T1000 (cell line): ENCODE measurements at regions not wholly inside any gene's neighbourhood (a gene's known extent, or its start where the extent isn't known, plus 50 kb on each side); places are given as distances from the start of the nearest gene placed in this dataset.

Experiments
- DNase-seq: peaks from one replicate; lab custom pipeline; 2025; ENCODE audit warnings: mixed read lengths; lab: John Stamatoyannopoulos, UW

DNA sequence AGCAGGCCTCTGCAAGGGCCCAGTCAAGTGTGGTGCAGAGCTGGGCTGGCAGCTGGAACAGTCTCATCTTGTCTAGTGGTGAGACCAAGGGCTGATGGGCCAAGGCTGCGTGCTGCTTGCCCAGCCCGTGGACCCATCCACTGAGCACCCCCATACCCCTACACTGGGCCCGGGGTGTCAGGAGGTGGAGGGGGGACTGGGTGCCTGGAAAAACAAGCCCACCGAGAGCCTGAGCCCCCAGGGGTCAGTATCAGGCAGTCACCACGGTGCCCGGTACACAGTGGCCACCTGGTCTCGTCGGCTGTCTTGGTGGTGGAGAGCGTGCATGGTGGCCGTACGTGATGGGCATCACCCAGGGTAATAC lies 238.3 kb downstream of the SEC14L1 start:
- DNase-seq = no peak

DNA sequence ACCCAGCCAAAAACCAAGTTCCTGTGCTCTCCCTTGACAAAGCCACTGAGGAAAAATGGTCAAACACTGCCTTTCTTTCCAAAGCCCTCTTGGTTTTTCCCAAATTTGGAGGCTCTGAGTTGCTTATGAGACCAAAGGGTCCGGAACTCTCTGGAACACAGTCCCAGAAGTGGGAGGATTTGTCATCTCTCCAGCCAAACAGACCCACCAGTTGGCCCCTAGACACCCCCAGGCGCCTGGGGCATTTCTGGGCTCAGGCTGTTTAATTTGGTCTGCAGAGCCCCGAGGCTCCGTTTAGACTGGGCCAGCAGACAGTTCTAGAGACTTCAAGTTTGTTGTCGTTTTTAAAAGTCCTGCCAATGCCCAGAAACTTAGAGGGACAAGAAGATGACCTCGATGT lies 239.1 kb downstream of the SEC14L1 start:
- no peak for DNase-seq

DNA sequence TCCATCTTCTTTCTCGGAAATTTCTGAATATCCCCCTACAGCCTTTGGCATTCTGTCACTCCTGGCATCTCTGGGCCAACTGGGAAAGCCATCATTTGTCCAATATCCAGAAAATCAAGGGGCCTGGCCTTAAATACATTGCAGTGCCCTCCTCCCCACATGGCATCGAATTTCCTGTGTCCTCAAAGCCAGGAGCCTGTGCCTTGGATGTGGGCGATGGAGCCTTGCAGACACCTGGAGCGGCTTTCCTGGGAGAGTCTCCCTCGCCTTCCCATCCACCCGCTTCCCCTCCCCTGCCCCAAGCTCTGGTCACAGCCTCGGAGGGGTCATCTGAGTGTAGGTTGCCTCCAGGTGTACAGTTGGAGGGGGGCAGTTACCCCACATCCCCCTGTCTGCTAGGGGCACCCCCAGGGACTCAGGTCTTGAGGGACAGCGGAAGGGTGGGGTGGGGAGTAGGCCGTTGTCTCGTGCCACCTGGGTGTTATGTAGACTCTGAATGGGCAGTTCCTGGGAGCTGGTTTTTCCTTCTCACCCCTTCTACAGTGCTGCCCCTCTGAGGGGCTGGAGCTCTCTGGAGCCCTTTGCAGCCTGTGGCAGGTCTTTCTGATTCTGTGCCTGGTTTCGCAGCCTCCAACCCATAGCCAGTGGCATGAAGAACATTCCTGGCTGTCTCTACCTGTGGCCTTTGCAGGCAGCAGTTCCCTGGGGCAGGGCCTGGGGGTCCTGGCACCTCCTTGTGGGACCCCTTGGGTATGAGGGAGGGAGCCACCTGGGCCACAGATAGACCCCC lies 239.8 kb downstream of the SEC14L1 start:
- no peak for DNase-seq

DNA sequence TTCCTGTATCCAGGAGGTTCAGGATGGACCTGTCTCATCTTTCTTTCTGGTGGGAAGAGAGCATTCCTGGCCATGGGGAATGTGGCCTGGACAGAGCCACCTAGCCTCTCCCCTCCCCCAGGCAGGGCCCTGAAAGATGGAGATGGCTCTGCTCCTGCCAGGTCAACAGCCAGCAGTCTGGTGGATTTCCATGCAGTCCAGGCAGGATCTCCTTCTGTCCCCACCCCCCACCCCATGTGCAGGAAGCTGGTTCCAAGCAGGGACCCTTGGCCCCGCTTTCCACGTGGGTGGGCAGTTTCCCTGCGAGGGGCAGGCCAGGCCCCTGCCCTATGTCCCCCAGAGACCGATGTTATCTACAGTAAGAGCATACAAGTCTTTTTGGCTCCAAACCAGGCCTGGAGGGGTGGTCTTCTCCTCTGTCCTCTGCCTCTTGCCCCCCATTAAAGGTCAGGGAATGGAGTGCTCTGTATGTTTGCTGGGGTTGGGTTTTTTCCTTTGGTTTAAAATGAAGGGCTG lies 240.5 kb downstream of the SEC14L1 start:
- no peak for DNase-seq

DNA sequence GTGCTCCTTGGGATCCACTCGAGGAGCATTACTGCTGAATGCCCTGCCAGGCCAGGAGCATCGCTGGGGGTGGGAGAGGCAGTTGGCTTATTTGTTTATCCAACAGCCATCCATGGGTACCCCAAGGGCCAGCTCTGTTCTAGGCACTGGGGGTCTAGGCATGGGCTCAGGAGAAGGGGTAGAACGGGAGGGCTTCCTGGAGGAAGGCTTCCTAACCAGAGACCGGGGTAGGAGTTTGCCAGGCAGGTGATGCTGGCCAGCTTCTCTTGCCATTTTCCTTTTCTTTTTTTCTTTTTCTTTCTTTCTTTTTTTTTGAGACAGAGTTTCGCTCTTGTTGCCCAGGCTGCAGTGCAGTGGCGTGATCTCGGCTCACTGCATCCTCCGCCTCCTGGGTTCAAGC lies 241.0 kb downstream of the SEC14L1 start:
- DNase-seq = no peak

DNA sequence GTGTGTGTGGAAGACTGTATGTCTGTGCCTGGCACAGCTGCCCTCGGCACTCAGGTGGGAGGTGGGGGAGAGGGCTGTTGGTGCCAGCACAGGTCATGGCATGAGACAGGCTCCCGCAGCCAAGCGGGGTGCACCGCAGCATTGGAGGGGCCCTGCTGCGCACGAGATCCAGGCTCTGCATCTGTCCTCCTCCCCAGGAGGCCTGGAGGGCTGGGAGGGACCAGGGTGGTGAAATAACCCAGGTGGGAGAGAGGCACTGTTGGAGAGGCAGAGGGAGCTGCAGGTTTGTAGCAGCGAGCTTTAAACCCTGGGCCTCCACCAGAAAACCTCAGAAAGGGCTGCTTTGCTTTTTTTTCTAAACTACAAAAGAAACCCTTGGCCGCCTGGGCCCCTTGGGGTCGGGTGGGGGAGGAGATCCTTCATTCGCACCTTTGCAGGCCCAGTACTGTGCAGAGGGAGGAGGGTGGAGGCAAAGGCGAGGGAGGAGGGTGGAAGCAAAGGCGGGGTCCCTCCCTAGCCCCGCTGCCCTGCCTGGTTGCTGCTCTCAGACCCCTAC lies 241.7 kb downstream of the SEC14L1 start:
- DNase-seq = no peak

DNA sequence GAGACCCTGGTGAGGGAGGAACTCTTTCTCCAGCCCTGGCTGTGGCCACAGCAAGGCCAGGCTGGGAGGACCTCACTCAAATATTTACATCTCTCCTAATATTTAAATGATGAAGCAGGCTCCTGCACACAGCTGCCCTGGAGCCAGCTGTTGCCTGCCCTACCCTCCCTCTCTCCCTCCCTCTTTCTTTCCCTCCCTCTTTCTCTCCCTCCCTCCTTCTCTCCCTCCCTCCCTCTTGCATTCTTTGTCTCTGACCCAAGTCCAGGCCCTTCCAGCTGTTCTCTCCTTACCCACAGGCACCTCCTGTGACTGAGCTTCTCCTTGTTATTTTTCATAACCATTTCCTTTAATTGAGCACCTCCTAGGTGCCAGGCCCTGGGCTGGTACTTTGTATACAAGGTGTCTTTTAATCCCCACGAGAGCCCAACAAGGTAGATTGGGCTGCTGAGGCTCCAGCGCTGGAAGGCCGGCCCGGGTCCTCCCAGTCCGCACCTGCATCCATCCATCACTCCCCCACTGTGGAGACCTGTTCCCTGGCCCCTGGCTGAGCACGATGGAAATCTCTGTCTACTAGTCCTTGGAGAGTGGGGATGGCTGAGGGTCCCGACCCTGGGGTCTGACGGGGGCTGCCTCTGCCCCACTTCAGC lies 242.3 kb downstream of the SEC14L1 start:
- DNase-seq = no peak

DNA sequence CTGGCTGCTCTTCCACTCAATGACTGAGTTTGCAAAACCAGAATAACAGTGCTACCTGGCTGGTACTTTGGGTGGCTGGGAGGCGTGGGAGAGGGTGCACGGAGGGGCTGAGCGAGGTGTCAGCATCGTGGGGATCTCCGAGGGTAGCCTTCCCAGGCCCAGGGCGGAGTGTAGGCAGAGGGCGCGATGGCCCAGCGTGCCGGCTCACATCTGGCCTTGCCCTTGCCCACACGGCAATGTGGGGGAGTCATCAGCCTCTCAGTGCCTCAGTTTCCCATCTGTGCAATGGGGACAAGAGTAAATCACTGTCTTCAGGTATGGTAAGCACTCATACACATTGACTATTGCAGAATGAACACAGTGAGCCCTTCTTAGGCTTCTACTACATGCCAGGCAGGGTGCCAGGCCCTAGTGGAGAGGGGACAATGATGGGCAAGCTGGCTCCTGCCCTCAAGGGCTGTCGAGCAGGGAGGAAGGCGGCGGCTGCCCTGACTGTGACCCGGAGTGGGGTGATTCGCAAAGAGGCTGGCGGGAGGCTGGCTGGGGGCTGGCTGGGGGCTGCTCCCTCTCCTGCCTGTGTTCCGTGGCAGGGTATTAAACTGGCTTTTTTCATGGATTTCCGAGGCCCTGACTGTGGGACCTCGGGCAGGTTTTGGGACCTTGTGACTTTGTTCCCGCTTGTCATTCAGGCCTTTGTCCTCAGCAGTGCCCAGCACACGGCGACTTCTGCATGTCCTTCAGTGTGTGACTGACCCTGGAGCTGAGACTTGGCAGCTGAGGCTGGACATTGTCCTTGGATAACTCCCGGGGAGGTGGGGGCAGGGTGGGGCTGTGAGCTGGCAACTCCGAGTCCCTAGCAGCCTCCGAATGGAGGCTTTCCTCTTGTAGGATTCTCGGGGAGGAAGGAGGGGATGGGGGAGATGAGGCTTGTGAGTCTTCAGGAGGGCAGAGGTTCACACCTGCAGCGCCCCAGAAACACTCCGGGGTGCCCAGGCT lies 243.1 kb downstream of the SEC14L1 start:
- no peak for DNase-seq

DNA sequence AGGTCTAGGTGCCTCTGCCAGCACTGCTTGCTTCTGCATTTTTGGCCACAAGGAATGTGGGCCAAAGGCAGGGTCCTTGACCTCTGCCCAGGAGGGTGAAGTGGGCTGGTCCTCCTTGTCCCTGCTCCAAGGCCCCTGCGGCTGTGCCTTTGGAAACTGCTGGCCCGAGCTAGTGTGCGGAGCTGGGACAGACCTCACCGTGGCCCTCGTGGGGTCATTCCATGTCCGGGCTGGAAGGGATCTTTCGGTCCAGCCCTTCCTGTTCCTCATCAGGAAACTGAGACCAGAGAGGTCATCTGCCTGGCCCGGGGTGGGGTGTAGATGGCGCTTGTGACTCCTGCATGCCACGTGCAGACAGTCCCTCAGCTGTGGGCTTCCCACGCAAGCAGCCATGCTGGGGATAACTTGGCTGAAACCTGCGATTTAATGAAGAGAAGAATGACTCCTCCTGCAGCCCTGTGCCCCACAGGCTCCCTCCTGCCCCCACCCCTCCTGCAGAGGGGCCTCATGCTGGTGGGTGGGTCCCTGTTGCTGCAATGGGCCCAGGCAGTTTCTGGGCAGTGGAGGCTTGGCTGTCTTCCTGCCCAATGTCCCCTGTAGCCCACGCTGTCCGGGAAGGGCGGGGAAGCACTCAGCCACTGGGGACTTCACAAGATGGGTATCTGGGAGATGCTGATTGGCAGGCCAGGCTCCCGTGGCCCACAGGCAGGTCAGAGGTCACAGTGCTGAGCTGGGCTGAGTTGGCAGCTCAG lies 245.2 kb downstream of the SEC14L1 start:
- peak; percentile 31 for DNase-seq

DNA sequence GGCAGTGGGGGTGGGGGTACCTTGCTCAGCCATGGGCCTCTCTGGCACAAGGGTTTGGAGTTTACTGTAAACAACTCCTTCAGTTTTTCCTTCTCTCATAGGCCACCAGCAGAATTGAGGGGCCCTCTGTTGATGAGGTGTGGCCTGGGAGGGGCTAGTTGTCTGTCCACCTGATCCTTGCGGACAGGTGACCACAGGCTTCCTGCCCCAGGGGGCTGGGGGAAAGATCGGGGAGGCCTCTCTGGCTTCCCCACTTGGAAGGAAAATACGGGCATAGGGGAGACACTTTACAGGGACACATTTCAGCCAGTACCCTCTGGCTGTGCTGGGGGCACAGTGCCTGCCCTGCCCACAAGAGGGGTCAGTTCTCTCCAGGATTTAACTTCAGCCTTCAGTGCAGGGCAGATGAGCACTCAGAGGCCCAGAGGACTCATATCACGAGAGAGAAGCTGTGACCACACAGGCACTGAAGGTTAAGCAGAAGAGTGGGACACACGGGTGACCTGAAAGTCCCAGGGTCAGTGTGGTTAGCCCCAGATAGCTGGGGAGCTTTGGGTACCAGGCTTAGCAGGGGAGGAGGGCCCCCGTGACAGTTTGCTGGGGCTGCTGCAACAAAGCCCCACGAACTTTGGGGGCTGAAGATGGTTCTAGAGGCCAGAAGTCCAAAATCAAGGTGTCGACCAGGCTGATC lies 245.9 kb downstream of the SEC14L1 start:
- DNase-seq = no peak

DNA sequence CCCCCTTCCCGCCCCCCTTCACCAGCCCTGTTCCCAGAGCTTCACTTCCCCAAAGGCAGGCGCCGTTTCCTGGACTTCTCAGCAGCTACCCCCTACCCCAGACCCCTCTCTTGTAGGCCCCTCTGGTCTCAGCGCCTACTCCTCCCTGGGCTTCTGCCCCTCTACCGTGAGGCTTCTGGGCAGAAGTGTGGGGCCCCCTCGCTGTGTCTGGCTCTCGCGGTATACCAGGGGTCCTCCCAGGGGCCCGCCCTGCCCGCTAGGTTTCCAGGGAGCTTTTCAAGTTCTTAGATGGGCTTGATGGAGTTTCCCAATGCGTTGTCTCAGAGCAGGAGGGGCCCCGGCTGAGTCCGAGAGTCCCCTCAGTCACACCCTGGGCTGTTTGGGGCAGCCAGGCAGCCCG lies 247.1 kb downstream of the SEC14L1 start:
- no peak for DNase-seq

DNA sequence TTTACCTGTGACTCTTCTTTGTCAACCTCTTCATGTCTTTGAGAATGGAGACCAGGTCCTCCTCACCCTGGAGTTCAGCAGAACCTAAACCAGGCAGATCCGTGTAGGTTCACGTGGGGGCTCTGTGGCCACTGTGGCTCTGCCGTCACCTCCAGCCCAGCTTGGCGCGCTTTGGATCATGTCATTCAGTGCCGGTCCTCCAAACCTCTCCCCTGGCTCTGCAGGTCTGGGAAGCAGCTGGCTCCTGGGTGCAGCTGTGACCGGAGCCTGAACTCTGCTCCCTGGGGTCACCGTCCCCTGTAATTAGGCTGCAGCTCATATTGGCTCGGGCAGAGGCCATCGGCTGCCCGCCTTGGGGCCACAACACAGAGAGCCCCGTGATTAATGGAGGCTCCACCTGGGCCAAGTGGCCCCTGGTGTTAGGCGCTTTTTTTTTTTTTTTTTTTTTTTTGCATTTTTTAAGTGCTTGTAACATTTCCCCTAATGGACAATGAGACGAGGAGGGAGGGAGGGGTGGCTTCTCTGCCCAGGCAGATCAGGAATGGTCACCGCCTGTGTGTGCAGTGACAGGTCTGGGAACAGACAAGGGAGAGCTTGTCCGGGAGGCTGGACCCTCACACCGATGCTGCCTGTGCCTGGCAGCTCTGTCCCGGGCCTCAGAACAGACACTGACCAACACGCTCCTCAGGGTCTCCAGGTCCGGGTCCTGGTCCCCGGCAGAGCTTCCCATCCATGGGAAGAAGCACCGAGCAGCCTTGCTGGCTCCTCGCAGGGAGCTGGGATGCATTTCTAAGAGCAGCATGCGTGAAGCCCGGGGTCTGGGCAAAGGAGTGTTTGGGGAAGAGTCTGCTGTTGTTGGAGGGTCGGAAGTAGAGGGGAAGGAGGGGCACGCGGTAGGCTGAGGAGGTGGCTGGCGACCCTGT lies 247.9 kb downstream of the SEC14L1 start:
- DNase-seq = no peak

DNA sequence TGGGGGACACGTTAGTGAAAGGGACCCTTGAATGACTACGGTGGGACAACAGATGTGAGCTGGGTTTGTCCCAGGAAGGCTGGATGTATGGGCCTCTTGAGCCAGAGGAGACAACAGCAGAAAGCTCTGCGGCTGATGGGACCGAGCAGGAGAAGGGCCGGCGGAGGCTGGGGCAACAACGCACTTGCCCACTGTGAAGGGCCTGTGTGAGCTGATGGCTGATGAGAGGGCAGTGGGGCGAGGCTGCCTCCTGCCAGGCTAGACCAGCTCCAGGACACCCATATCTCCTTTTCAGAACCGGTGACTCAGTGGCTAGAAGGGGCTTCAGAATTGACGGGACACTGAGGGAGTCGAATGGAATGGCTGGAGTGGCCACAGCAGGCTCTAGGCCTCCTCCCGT lies 250.1 kb downstream of the SEC14L1 start:
- no peak for DNase-seq

DNA sequence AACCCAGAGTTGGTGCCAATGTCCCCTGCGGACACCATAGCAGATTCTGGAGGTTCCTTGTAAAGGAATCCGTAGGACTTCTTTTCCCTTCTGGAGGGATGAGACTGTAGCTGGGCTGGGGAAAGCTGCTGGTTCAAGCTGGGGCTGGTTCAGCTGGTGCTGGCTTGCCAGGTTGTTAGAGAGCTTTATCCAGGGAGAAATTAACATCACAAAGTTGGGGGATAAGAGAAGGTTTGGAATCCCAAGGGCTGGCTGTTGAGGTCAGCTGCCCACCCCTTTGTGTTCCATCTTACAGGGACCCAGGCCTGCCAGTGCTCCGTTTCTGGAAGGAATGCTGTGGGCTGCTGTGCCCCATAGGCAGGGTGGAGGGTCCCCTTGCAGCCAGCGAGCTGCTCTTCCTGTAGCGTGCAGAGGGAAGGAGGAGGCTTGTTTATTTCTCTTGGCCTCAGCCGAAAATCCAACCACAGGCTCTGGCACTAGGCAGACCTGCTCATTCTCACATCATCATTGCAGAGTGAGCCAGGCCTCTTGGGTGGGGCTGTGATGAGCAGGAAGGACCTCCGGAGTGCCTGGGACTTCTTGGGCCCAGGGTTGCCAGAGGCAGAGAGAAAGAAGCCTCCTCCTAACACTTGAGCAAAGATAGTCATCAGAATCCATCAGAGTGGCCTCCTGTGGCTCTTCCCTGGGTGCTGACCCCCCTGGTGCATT lies 251.1 kb downstream of the SEC14L1 start:
- DNase-seq = peak; percentile 82

DNA sequence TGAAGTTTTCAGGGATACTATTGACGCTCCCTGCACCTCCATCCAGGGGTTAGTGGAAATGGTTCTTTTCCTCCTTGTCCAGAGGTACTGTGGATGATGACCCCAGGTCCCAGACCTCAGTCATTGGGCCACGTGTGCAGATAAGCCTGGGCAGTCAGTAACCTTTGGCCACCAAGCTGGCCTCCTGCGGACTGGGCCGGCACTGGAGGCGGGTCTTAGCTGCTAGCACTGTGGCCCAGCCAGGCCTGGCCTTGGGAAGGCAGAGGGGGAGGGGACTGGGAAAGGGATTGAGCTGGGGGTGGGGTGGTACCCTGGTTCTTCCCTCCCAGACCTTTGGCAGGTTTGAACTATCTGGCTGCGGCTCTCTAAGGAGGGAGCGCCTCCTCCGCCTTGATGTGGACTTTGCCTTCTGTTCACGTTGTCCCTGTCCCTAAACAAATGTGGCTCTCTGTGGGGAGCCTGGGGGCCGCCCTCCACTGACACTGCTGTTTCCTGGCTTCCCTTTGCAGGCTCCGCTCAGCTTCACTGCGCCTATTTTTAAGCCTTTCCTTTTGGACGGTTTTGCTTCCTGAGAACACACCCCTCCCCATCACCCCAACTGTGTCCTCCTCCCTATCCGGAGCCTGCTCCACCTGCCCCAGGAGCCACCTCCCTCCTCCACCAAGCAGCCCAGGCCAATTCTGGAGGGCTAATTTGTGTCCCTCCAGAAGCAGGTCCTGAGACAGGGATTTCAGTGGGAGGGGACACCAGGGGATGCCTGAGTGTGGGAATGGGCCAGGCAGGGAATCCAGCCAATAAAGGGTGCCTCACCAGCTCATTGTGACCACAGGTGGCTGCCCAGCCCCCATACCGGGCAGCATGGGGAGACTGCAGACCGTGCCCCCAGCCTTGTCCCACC lies 251.9 kb downstream of the SEC14L1 start:
- DNase-seq = no peak

DNA sequence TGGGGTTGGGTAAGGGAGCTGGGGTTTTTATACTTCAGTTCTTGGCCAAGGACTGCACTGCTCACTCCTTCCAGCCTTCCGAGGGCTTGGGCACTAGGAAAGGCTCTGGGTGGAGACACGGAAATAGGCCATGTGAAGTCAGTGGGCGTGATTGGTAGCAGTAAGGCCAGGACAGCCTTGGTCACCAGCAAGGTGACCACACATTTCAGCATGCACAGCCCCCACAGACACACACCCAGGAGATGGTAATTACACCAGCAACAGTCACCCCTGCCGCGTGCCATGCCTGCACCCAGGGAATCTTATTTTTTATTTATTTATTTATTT lies 252.5 kb downstream of the SEC14L1 start:
- no peak for DNase-seq

DNA sequence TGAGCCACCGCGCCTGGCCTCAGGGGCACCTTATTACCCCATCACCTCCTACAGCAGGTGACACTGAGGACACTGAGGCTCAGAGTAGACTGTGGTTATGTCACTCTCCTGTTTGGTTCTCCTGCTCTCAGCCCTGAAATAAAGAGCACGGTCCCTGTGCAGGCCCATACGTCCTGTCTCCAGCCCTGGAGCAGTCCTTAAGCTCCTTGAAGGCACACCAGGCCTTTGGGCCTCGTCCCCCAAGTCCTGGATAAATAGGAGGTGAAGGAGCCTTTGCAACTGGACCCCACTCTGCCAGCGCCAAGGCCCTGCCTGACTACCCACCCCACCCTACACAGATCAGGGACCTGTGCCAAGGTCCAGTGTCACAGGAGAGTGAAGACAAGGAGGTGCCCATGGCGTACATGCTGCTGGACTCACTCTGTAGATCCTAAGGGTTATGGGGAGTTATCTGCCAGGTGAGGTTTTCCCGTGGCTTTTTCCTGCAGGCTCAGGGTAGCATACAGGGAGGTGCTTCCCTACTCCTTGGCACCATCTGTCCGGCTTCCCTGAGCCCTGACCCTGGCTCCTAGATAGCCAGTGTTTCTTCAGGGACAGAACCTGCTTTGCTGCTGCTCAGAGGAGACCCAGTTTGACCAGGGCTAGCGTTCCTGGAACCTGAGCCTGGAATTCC lies 253.2 kb downstream of the SEC14L1 start:
- no peak for DNase-seq
